BE2C (cell line): ENCODE measurements at regions not wholly inside any gene's neighbourhood (a gene's known extent, or its start where the extent isn't known, plus 50 kb on each side); places are given as distances from the start of the nearest gene placed in this dataset.
"Not testable (repeated sequence)": the region's sequence is repeated elsewhere in the genome, so short reads cannot be mapped to it uniquely, and the experiment has no call there.

Experiments used
- DNase-seq: peaks from one replicate; pipeline ENCODE4 v3.0.0-alpha.2; 2020
- H3K27me3 ChIP-seq: fragments of 250-450 bp; sonication (Bioruptor Pico); 2 replicates; pipeline ENCODE4 v1.5.1; 2020; ENCODE audit warnings: mild to moderate bottlenecking
- H3K36me3 ChIP-seq: fragments of 250-450 bp; sonication (Bioruptor Pico); 2 replicates; pipeline ENCODE4 v1.5.1; 2020; ENCODE audit warnings: mild to moderate bottlenecking
- H3K4me1 ChIP-seq: fragments of 250-450 bp; sonication (Bioruptor Pico); 2 replicates; pipeline ENCODE4 v1.5.1; 2020
- H3K4me3 ChIP-seq: 2 replicates; pipeline ENCODE4 v1.5.1; 2011; ENCODE audit warnings: low read depth, low read length
- H3K9me3 ChIP-seq: fragments of 250-450 bp; sonication (Bioruptor Pico); 2 replicates; pipeline ENCODE4 v1.5.1; 2020
- TF ChIP-seq, protein P1 (sequence below): IDR thresholded peaks from 2 replicates; pipeline ENCODE4 v1.5.1; 2012; ENCODE audit warnings: mild to moderate bottlenecking, low read depth, low read length

DNA sequence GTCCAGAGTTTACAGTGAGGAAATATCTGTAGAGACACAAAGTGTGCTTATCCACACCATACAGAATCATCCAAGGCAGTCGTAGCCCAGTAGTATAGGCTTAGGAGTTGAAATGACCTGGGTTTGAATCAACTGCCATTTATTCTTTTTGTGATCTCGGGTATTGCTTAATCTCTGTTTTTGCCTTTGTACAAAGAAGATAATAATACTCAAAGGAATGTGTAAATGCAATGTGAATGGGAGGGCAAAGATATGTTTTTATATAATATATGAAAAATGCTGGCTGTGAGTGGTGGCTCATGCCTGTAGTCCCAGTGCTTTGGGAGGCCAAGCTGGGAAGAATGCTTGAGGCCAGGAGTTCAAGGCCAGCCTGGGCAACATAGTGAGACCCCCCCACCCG lies 141.1 kb downstream of the SPATA31D1 start:
- no peak for DNase-seq
- Histone ChIP-seq H3K4me3 (no peak overlapping the region), H3K9me3 (no peaks in the 10 kb centered on the region), H3K4me1 (no peaks in the 10 kb centered on the region), H3K27me3 (no peaks in the 10 kb centered on the region), H3K36me3 (no peaks in the 10 kb centered on the region)
- TF ChIP-seq, protein P1, sequence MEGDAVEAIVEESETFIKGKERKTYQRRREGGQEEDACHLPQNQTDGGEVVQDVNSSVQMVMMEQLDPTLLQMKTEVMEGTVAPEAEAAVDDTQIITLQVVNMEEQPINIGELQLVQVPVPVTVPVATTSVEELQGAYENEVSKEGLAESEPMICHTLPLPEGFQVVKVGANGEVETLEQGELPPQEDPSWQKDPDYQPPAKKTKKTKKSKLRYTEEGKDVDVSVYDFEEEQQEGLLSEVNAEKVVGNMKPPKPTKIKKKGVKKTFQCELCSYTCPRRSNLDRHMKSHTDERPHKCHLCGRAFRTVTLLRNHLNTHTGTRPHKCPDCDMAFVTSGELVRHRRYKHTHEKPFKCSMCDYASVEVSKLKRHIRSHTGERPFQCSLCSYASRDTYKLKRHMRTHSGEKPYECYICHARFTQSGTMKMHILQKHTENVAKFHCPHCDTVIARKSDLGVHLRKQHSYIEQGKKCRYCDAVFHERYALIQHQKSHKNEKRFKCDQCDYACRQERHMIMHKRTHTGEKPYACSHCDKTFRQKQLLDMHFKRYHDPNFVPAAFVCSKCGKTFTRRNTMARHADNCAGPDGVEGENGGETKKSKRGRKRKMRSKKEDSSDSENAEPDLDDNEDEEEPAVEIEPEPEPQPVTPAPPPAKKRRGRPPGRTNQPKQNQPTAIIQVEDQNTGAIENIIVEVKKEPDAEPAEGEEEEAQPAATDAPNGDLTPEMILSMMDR = no peak

DNA sequence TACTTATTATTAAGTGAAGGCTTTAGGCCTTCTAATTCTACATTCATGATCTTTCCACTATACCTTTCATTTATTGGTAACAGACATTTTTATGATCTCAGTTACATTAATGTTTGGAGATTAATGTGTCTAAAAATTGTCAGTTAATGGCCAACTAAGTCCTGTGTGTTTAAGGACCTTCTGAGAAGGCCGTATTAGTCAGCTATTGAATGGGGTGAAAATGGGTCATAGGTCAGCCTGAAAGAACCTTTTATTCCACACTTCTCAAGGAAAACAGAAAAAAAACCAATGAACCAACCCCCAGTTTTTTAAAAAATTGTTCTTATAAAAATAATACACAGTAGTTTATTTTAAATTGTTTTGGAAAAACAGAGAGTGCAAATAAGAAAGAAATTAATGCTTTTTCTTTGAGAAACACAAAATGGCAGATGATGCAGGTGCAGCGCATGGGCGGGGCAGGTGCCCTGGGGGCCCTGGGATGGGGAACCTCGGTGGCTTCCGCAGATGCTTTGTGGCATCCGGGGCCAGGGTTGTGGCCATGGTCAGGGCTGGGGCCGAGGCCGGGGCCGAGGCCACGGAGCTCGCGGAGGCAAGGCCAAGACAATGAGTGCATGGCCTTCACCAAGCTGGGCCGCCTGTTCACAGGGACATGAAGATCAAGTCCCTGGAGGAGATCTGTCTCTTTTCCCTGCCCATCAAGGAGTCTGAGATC lies 141.9 kb downstream of the SPATA31D1 start:
- no peaks in the 10 kb centered on the region for H3K36me3 ChIP-seq
- no peak for DNase-seq
- TF ChIP-seq, protein P1 = no peak
- H3K9me3 ChIP-seq = no peaks in the 10 kb centered on the region
- H3K27me3 ChIP-seq = no peaks in the 10 kb centered on the region
- no peaks in the 10 kb centered on the region for H3K4me1 ChIP-seq
- H3K4me3 ChIP-seq = no peak overlapping the region

DNA sequence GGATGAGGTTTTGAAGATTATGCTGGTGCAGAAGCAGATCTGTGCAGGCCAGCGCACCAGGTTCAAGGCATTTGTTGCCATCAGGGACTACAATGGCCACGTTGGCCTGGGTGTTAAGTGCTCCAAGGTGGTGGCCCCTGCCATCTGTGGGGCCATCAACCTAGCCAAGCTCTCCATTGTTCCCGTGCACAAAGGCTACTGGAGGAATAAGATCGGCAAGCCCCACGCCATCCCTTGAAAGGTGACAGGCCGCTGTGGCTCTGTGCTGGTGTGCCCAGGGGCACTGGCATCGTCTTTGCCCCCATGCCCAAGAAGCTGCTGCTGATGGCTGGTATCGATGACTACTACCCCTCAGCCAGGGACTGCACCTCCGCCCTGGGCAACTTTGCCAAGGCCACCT lies 142.5 kb downstream of the SPATA31D1 start:
- DNase-seq = no peak
- no peaks in the 10 kb centered on the region for H3K27me3 ChIP-seq
- H3K9me3 ChIP-seq = no peaks in the 10 kb centered on the region
- no peak overlapping the region for H3K4me3 ChIP-seq
- no peaks in the 10 kb centered on the region for H3K36me3 ChIP-seq
- TF ChIP-seq, protein P1 = no peak
- no peaks in the 10 kb centered on the region for H3K4me1 ChIP-seq

DNA sequence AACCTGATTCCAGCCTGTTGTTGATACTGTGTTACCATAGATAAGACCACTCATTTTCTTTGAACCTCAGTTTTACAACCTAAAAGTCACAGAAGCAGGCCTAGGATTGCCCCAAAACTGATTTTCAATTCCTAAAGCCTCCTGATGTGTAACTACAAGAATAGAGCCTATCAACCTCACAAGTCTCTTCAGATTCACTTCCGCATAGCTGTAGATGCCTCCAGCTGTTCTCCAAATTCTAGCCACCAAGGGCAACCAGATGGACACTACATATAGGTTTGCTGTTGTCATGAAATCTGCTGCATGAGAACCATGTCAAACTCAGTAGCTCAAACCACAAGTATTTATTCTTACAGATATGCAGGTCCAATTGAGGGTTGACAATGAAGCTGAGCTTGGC lies 143.5 kb downstream of the SPATA31D1 start:
- Histone ChIP-seq H3K4me3 (no peak overlapping the region), H3K4me1 (no peaks in the 10 kb centered on the region), H3K27me3 (no peaks in the 10 kb centered on the region), H3K36me3 (no peaks in the 10 kb centered on the region), H3K9me3 (no peaks in the 10 kb centered on the region)
- TF ChIP-seq, protein P1 = no peak
- DNase-seq = no peak

DNA sequence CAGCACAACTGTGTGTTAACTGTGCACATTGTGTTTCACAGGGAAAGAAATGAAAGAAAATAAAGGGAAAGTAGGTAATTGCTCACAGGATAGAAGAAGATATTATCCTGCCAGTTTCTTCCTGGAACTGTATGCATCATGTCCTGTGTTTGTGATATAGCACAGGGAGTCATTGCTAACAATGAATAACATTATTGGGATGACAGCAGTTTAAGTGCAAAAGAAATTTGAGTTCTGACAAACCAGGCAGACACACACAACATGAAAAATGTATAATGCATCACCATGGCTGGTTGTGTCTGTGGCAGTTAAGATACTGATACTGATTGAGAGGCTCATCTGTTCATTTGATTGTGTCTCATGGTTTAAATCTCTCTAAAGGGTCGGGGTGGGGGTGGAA lies 145.4 kb downstream of the SPATA31D1 start:
- no peak for DNase-seq
- no peak overlapping the region for H3K4me3 ChIP-seq
- no peaks in the 10 kb centered on the region for H3K36me3 ChIP-seq
- TF ChIP-seq, protein P1 = no peak
- no peaks in the 10 kb centered on the region for H3K27me3 ChIP-seq
- no peaks in the 10 kb centered on the region for H3K9me3 ChIP-seq
- no peaks in the 10 kb centered on the region for H3K4me1 ChIP-seq

DNA sequence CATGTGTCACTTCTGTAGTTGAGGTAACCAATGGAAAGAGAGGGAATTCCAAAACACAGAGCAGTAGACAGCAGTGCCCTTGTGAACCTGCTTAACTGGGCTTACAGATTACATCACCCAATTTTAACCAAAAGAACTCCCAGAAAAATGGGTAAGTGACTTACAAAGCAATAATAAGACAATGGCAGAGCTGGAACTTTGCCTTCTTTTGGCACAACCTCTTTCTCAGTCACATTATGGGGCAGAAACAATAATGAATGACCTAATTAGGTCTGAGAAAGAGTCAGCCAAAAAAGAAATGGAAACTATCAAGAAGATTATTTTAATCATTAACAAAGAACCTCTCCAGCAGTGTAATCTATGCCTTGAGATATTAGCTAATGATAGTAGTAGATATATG lies 146.5 kb downstream of the SPATA31D1 start:
- Histone ChIP-seq H3K36me3 (no peaks in the 10 kb centered on the region), H3K27me3 (no peaks in the 10 kb centered on the region), H3K9me3 (no peaks in the 10 kb centered on the region), H3K4me3 (no peak overlapping the region), H3K4me1 (no peaks in the 10 kb centered on the region)
- DNase-seq = no peak
- TF ChIP-seq, protein P1 = no peak

DNA sequence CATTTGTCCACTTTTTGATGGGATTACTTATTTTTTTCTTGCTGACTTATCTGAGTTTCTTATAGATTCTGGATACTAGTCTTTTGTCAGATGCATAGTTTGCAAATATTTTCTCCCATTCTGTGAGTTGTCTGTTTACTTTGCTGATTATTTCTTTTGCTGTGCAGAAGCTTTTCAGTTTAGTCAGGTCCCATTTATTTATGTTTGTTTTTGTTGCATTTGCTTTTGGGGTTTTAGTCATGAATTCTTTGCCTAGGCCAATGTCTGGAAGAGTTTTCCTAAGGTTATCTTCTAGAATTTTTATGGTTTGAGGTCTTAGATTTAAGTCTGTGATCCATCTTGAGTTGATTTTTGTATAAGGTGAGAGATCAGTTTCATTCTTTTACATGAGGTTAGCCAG lies 149.5 kb downstream of the SPATA31D1 start:
- not testable (repeated sequence) for H3K4me3 ChIP-seq, H3K4me1 ChIP-seq, H3K9me3 ChIP-seq, H3K36me3 ChIP-seq, H3K27me3 ChIP-seq, DNase-seq
